ENCODE measurements at regions not wholly inside any gene's neighbourhood (a gene's known extent, or its start where the extent isn't known, plus 50 kb on each side); places are given as distances from the start of the nearest gene placed in this dataset.
"Not testable (repeated sequence)": the region's sequence is repeated elsewhere in the genome, so short reads cannot be mapped to it uniquely, and the experiment has no call there.

- no peak for DNase-seq (ENCODE audit: low read depth)
- TF ChIP-seq CTCF (IDR thresholded peaks at IDR 0.05; ENCODE audit: insufficient read depth, low read length, poor library complexity, severe bottlenecking), result no peak
- no peaks in the 10 kb centered on the region for H3K27me3 ChIP-seq (ENCODE audit: control insufficient read depth, insufficient read depth, low read length)
- H3K36me3 ChIP-seq (ENCODE audit: control insufficient read depth, insufficient read depth, low read length), result no peaks in the 10 kb centered on the region
- no peak overlapping the region for H3K4me3 ChIP-seq (ENCODE audit: low read depth, low read length)
Observed at GRCh38 chr3:59189526-59189925, 139.7 kb upstream of the CFAP20DC start.

GRCh38 chr3:59186725-59187124 is 136.9 kb upstream of the CFAP20DC start:
- Histone ChIP-seq H3K4me3 (ENCODE audit: low read depth, low read length) (no peak overlapping the region), H3K27me3 (ENCODE audit: control insufficient read depth, insufficient read depth, low read length) (no peaks in the 10 kb centered on the region), H3K36me3 (ENCODE audit: control insufficient read depth, insufficient read depth, low read length) (no peaks in the 10 kb centered on the region)
- TF ChIP-seq CTCF (IDR thresholded peaks at IDR 0.05; ENCODE audit: insufficient read depth, low read length, poor library complexity, severe bottlenecking), result no peak
- DNase-seq (ENCODE audit: low read depth), result no peak

- DNase-seq (ENCODE audit: low read depth), result no peak
- Histone ChIP-seq H3K36me3 (ENCODE audit: control insufficient read depth, insufficient read depth, low read length) (no peaks in the 10 kb centered on the region), H3K4me3 (ENCODE audit: low read depth, low read length) (no peak overlapping the region), H3K27me3 (ENCODE audit: control insufficient read depth, insufficient read depth, low read length) (no peaks in the 10 kb centered on the region)
- no peak for TF ChIP-seq CTCF (IDR thresholded peaks at IDR 0.05; ENCODE audit: insufficient read depth, low read length, poor library complexity, severe bottlenecking)
Observed at GRCh38 chr3:59185591-59186369, 136.0 kb upstream of the CFAP20DC start.

GRCh38 chr3:59180006-59180405 is 130.2 kb upstream of the CFAP20DC start:
- H3K36me3 ChIP-seq (ENCODE audit: control insufficient read depth, insufficient read depth, low read length), result no peaks in the 10 kb centered on the region
- no peak for DNase-seq (ENCODE audit: low read depth)
- no peak for TF ChIP-seq CTCF (IDR thresholded peaks at IDR 0.05; ENCODE audit: insufficient read depth, low read length, poor library complexity, severe bottlenecking)
- no peak overlapping the region for H3K4me3 ChIP-seq (ENCODE audit: low read depth, low read length)
- H3K27me3 ChIP-seq (ENCODE audit: control insufficient read depth, insufficient read depth, low read length), result no peaks in the 10 kb centered on the region

GRCh38 chr3:59178698-59179097 is 128.9 kb upstream of the CFAP20DC start:
- no peak for DNase-seq (ENCODE audit: low read depth)
- H3K27me3 ChIP-seq (ENCODE audit: control insufficient read depth, insufficient read depth, low read length), result no peaks in the 10 kb centered on the region
- no peak overlapping the region for H3K4me3 ChIP-seq (ENCODE audit: low read depth, low read length)
- no peak for TF ChIP-seq CTCF (IDR thresholded peaks at IDR 0.05; ENCODE audit: insufficient read depth, low read length, poor library complexity, severe bottlenecking)
- H3K36me3 ChIP-seq (ENCODE audit: control insufficient read depth, insufficient read depth, low read length), result no peaks in the 10 kb centered on the region

- DNase-seq (ENCODE audit: low read depth), result no peak
- H3K27me3 ChIP-seq (ENCODE audit: control insufficient read depth, insufficient read depth, low read length), result no peaks in the 10 kb centered on the region
- no peaks in the 10 kb centered on the region for H3K36me3 ChIP-seq (ENCODE audit: control insufficient read depth, insufficient read depth, low read length)
- no peak overlapping the region for H3K4me3 ChIP-seq (ENCODE audit: low read depth, low read length)
- no peak for TF ChIP-seq CTCF (IDR thresholded peaks at IDR 0.05; ENCODE audit: insufficient read depth, low read length, poor library complexity, severe bottlenecking)
Observed at GRCh38 chr3:59171491-59171890, 121.7 kb upstream of the CFAP20DC start.

GRCh38 chr3:59170166-59170565 is 120.3 kb upstream of the CFAP20DC start:
- H3K4me3 ChIP-seq (ENCODE audit: low read depth, low read length); H3K27me3 ChIP-seq (ENCODE audit: control insufficient read depth, insufficient read depth, low read length); H3K36me3 ChIP-seq (ENCODE audit: control insufficient read depth, insufficient read depth, low read length); DNase-seq (ENCODE audit: low read depth): not testable (repeated sequence)
